ENCODE measurements at regions not wholly inside any gene's neighbourhood (a gene's known extent, or its start where the extent isn't known, plus 50 kb on each side); places are given as distances from the start of the nearest gene placed in this dataset.

GRCh38 chr15:59906046-59906445 is 98.1 kb upstream of the FOXB1 start:
- no peak for TF ChIP-seq REST (IDR thresholded peaks at IDR 0.05; ENCODE audit: low read depth)
- no peak for TF ChIP-seq FOXM1 (IDR thresholded peaks at IDR 0.05; ENCODE audit: borderline replicate concordance, low read depth)
- no peak for TF ChIP-seq ZBTB7A (IDR thresholded peaks at IDR 0.05; ENCODE audit: low read depth)
- no peak for TF ChIP-seq RAD21 (IDR thresholded peaks at IDR 0.05; ENCODE audit: low read depth)
- no peak for TF ChIP-seq CREB1 (IDR thresholded peaks at IDR 0.05; ENCODE audit: low read depth)
- no peak for TF ChIP-seq TEAD4 (IDR thresholded peaks at IDR 0.05)
- TF ChIP-seq EP300 (IDR thresholded peaks at IDR 0.05; ENCODE audit: borderline replicate concordance): no peak
- TF ChIP-seq TCF12 (IDR thresholded peaks at IDR 0.05; ENCODE audit: low read depth): no peak
- no peak for TF ChIP-seq MAX (IDR thresholded peaks at IDR 0.05)
- no peak for TF ChIP-seq NFIC (IDR thresholded peaks at IDR 0.05)
- TF ChIP-seq YY1 (IDR thresholded peaks at IDR 0.05; ENCODE audit: low read depth): no peak
- no peak for TF ChIP-seq USF1 (IDR thresholded peaks at IDR 0.05)
- TF ChIP-seq EGR1 (IDR thresholded peaks at IDR 0.05): no peak
- no peak for TF ChIP-seq CEBPB (IDR thresholded peaks at IDR 0.05)
- no peak for TF ChIP-seq TAF1 (IDR thresholded peaks at IDR 0.05; ENCODE audit: low read depth)

GRCh38 chr15:59905176-59905575 is 98.9 kb upstream of the FOXB1 start:
- no peak for TF ChIP-seq TAF1 (IDR thresholded peaks at IDR 0.05; ENCODE audit: low read depth)
- no peak for TF ChIP-seq TCF12 (IDR thresholded peaks at IDR 0.05; ENCODE audit: low read depth)
- TF ChIP-seq ZBTB7A (IDR thresholded peaks at IDR 0.05; ENCODE audit: low read depth): no peak
- TF ChIP-seq MAX (IDR thresholded peaks at IDR 0.05): no peak
- no peak for TF ChIP-seq USF1 (IDR thresholded peaks at IDR 0.05)
- TF ChIP-seq CEBPB (IDR thresholded peaks at IDR 0.05): no peak
- TF ChIP-seq REST (IDR thresholded peaks at IDR 0.05; ENCODE audit: low read depth): no peak
- TF ChIP-seq YY1 (IDR thresholded peaks at IDR 0.05; ENCODE audit: low read depth): no peak
- no peak for TF ChIP-seq CREB1 (IDR thresholded peaks at IDR 0.05; ENCODE audit: low read depth)
- no peak for TF ChIP-seq EP300 (IDR thresholded peaks at IDR 0.05; ENCODE audit: borderline replicate concordance)
- TF ChIP-seq NFIC (IDR thresholded peaks at IDR 0.05): no peak

- TF ChIP-seq RAD21 (IDR thresholded peaks at IDR 0.05; ENCODE audit: low read depth) (no peak), MAX (IDR thresholded peaks at IDR 0.05) (no peak), REST (IDR thresholded peaks at IDR 0.05; ENCODE audit: low read depth) (no peak), NFIC (IDR thresholded peaks at IDR 0.05) (no peak), ZBTB7A (IDR thresholded peaks at IDR 0.05; ENCODE audit: low read depth) (no peak), CREB1 (IDR thresholded peaks at IDR 0.05; ENCODE audit: low read depth) (no peak), TAF1 (IDR thresholded peaks at IDR 0.05; ENCODE audit: low read depth) (no peak), TEAD4 (IDR thresholded peaks at IDR 0.05) (no peak), FOXM1 (IDR thresholded peaks at IDR 0.05; ENCODE audit: borderline replicate concordance, low read depth) (no peak), YY1 (IDR thresholded peaks at IDR 0.05; ENCODE audit: low read depth) (no peak), EGR1 (IDR thresholded peaks at IDR 0.05) (no peak), TCF12 (IDR thresholded peaks at IDR 0.05; ENCODE audit: low read depth) (no peak), USF1 (IDR thresholded peaks at IDR 0.05) (no peak)
Observed at GRCh38 chr15:59904450-59905135, 99.5 kb upstream of the FOXB1 start.

All from Ishikawa (cell line).